Skeletal muscle tissue (tissue), 3 donors: ENCODE measurements at regions not wholly inside any gene's neighbourhood (a gene's known extent, or its start where the extent isn't known, plus 50 kb on each side); places are given as distances from the start of the nearest gene placed in this dataset.

Source experiments
- H3K27ac ChIP-seq: one replicate; pipeline ENCODE4 v1.7.0; 2013; ENCODE audit warnings: mild to moderate bottlenecking, low read depth, low read length, inconsistent platforms
- H3K27me3 ChIP-seq, 3 donors: one replicate each; pipeline ENCODE4 v1.7.0; 2013; ENCODE audit warnings: low read length in 3 of 3; ENCODE audit not compliant: control insufficient read depth in 3 of 3, insufficient read depth in 3 of 3
- H3K36me3 ChIP-seq, 3 donors: one replicate each; pipeline ENCODE4 v1.7.0; 2013; ENCODE audit warnings: low read length in 3 of 3; ENCODE audit not compliant: control insufficient read depth in 3 of 3, insufficient read depth in 3 of 3
- H3K4me1 ChIP-seq, 3 donors: one replicate each; pipeline ENCODE4 v1.7.0; 2013; ENCODE audit warnings: low read length in 3 of 3, mild to moderate bottlenecking in 3 of 3; ENCODE audit not compliant: control insufficient read depth in 3 of 3, insufficient read depth in 3 of 3
- H3K4me3 ChIP-seq, 3 donors: one replicate each; pipeline ENCODE4 v1.7.0; 2013; ENCODE audit warnings: low read length in 3 of 3
- H3K9ac ChIP-seq, 3 donors: one replicate each; pipeline ENCODE4 v1.7.0; 2013; ENCODE audit warnings: low read length in 3 of 3, mild to moderate bottlenecking in 3 of 3, moderate library complexity in 2 of 3, low read depth in 1 of 3
- H3K9me3 ChIP-seq, 3 donors: one replicate each; pipeline ENCODE4 v1.7.0; 2013; ENCODE audit warnings: low read length in 3 of 3; ENCODE audit not compliant: control insufficient read depth in 3 of 3
- donor health status: Osteomylitis.

- H3K36me3 ChIP-seq, result no peaks in the 10 kb centered on the region
- no peak overlapping the region for H3K9ac ChIP-seq
- no peak overlapping the region for H3K4me3 ChIP-seq
- no peak overlapping the region for H3K27ac ChIP-seq
- H3K27me3 ChIP-seq, result no peaks in the 10 kb centered on the region
- H3K9me3 ChIP-seq, result no peaks in the 10 kb centered on the region
- peaks cover 1 to 8% (median 7%) of the 10 kb centered on the region in 3 donors for H3K4me1 ChIP-seq
Observed at GRCh38 chr20:39855056-39855455, 834.0 kb downstream of the MAFB start.

- H3K36me3 ChIP-seq, result no peaks in the 10 kb centered on the region
- no peaks in the 10 kb centered on the region for H3K27me3 ChIP-seq
- H3K27ac ChIP-seq, result no peak overlapping the region
- H3K4me1 ChIP-seq, result peaks cover 10 to 18% (median 16%) of the 10 kb centered on the region in 3 donors
- H3K4me3 ChIP-seq, result no peak overlapping the region
- H3K9me3 ChIP-seq, result no peaks in the 10 kb centered on the region
- no peak overlapping the region for H3K9ac ChIP-seq
Observed at GRCh38 chr20:39853636-39854035, 835.4 kb downstream of the MAFB start.

GRCh38 chr20:39853050-39853449 is 836.0 kb downstream of the MAFB start:
- no peak overlapping the region for H3K4me3 ChIP-seq
- no peaks in the 10 kb centered on the region for H3K9me3 ChIP-seq
- H3K4me1 ChIP-seq, result peaks cover 10 to 18% (median 16%) of the 10 kb centered on the region in 3 donors
- no peak overlapping the region for H3K27ac ChIP-seq
- H3K27me3 ChIP-seq, result no peaks in the 10 kb centered on the region
- H3K9ac ChIP-seq, result no peak overlapping the region
- H3K36me3 ChIP-seq, result no peaks in the 10 kb centered on the region

GRCh38 chr20:39851459-39851858 is 837.6 kb downstream of the MAFB start:
- no peak overlapping the region for H3K4me3 ChIP-seq
- peaks cover 10 to 18% (median 16%) of the 10 kb centered on the region in 3 donors for H3K4me1 ChIP-seq
- H3K9me3 ChIP-seq, result no peaks in the 10 kb centered on the region
- H3K36me3 ChIP-seq, result no peaks in the 10 kb centered on the region
- H3K27me3 ChIP-seq, result no peaks in the 10 kb centered on the region
- H3K9ac ChIP-seq, result no peak overlapping the region
- no peak overlapping the region for H3K27ac ChIP-seq

- Histone ChIP-seq H3K4me1 (peaks cover 10 to 18% (median 16%) of the 10 kb centered on the region in 3 donors), H3K9ac (no peak overlapping the region), H3K36me3 (no peaks in the 10 kb centered on the region), H3K4me3 (no peak overlapping the region), H3K9me3 (no peaks in the 10 kb centered on the region), H3K27me3 (no peaks in the 10 kb centered on the region), H3K27ac (no peak overlapping the region)
Observed at GRCh38 chr20:39850821-39851330, 838.2 kb downstream of the MAFB start.

- no peaks in the 10 kb centered on the region for H3K36me3 ChIP-seq
- H3K9ac ChIP-seq, result no peak overlapping the region
- no peak overlapping the region for H3K4me3 ChIP-seq
- H3K4me1 ChIP-seq, result peaks cover 10 to 18% (median 16%) of the 10 kb centered on the region in 3 donors
- no peaks in the 10 kb centered on the region for H3K27me3 ChIP-seq
- no peaks in the 10 kb centered on the region for H3K9me3 ChIP-seq
- no peak overlapping the region for H3K27ac ChIP-seq
Observed at GRCh38 chr20:39850246-39850645, 838.8 kb downstream of the MAFB start.

- Histone ChIP-seq H3K27ac (no peak overlapping the region), H3K4me1 (peaks cover 10 to 18% (median 16%) of the 10 kb centered on the region in 3 donors), H3K4me3 (no peak overlapping the region), H3K9me3 (no peaks in the 10 kb centered on the region), H3K27me3 (no peaks in the 10 kb centered on the region), H3K9ac (no peak overlapping the region), H3K36me3 (no peaks in the 10 kb centered on the region)
Observed at GRCh38 chr20:39849664-39850063, 839.4 kb downstream of the MAFB start.

- Histone ChIP-seq H3K4me1 (peaks cover 10 to 18% (median 16%) of the 10 kb centered on the region in 3 donors), H3K27ac (no peak overlapping the region), H3K9ac (no peak overlapping the region), H3K9me3 (no peaks in the 10 kb centered on the region), H3K4me3 (no peak overlapping the region), H3K36me3 (no peaks in the 10 kb centered on the region), H3K27me3 (no peaks in the 10 kb centered on the region)
Observed at GRCh38 chr20:39849171-39849570, 839.9 kb downstream of the MAFB start.

GRCh38 chr20:39839399-39840119 is 849.5 kb downstream of the MAFB start:
- no peak overlapping the region for H3K4me3 ChIP-seq
- no peaks in the 10 kb centered on the region for H3K4me1 ChIP-seq
- no peak overlapping the region for H3K27ac ChIP-seq
- H3K27me3 ChIP-seq, result no peaks in the 10 kb centered on the region
- no peaks in the 10 kb centered on the region for H3K36me3 ChIP-seq
- peaks cover 0 to 2% (median 0%) of the 10 kb centered on the region in 3 donors for H3K9me3 ChIP-seq
- no peak overlapping the region for H3K9ac ChIP-seq

GRCh38 chr20:39837561-39837960 is 851.5 kb downstream of the MAFB start:
- no peaks in the 10 kb centered on the region for H3K4me1 ChIP-seq
- no peaks in the 10 kb centered on the region for H3K36me3 ChIP-seq
- peaks cover 0 to 2% (median 0%) of the 10 kb centered on the region in 3 donors for H3K9me3 ChIP-seq
- no peak overlapping the region for H3K9ac ChIP-seq
- no peak overlapping the region for H3K4me3 ChIP-seq
- no peaks in the 10 kb centered on the region for H3K27me3 ChIP-seq
- no peak overlapping the region for H3K27ac ChIP-seq
